ENCODE measurements at regions not wholly inside any gene's neighbourhood (a gene's known extent, or its start where the extent isn't known, plus 50 kb on each side); places are given as distances from the start of the nearest gene placed in this dataset.
A peak's percentile ranks its signal among the peaks of the same experiment; 100 is the strongest.

GRCh38 chrX:46398874-46399273 lies 146.3 kb downstream of the ZNF674 start:
- ATAC-seq (no peak), DNase-seq (ENCODE audit: low read depth in 1 of 2, low spot score in 1 of 2) (no peak), FAIRE-seq (no peak)
- CTCF ChIA-PET: interaction anchor here (2.6 kb wide), 1 partner anchor 9 kb away, joined by 20 read pairs; no protein-coding TSS in a partner anchor
- Histone ChIP-seq H3K27ac (no peak overlapping the region), H3K4me2 (no peak overlapping the region), H3K4me1 (no peaks in the 10 kb centered on the region), H3K9me3 (no peaks in the 10 kb centered on the region; the same call in 2 of the 3 replicates), H3K4me3 (no peak overlapping the region)
- POLR2A ChIA-PET: no interaction called here
- 100% methylated on average over 1 of the region's 1 CpG for WGBS (ENCODE audit: missing lambda C conversion rate)
- no peak for TF ChIP-seq BCL3 (IDR thresholded peaks at IDR 0.05)

DNA sequence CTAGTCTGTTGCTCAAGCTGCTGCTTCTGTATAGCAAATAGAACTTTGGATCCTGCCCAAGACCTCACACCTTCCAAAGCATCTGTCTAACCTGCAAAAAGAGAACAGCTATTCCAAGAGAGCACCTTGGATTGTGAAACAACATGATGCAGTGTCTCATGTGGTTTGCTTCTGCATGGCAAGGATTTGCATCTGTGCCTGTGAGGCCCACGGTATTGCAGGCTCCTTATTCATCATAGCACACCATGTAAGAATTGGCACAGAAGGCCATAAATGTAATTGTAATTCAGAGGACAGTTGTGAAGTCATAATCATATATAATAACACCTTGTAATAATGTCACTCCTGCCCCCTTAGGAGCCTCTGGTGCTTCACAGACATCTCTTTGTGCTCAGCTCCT lies 147.1 kb downstream of the ZNF674 start:
- DNase-seq (ENCODE audit: low read depth in 1 of 2, low spot score in 1 of 2) (no peak), FAIRE-seq (no peak), ATAC-seq (no peak)
- Histone ChIP-seq H3K4me1 (no peaks in the 10 kb centered on the region), H3K4me3 (no peak overlapping the region), H3K27ac (no peak overlapping the region), H3K4me2 (no peak overlapping the region), H3K9me3 (no peaks in the 10 kb centered on the region; the same call in 2 of the 3 replicates)
- TF ChIP-seq RAD21 (conservative IDR thresholded peaks at IDR 0.05 in 1 of 2, IDR thresholded peaks at IDR 0.05 in 1 of 2): no peak
- no peak for TF ChIP-seq KDM1A (IDR thresholded peaks at IDR 0.05; ENCODE audit: low read depth)
- TF ChIP-seq, protein P1, sequence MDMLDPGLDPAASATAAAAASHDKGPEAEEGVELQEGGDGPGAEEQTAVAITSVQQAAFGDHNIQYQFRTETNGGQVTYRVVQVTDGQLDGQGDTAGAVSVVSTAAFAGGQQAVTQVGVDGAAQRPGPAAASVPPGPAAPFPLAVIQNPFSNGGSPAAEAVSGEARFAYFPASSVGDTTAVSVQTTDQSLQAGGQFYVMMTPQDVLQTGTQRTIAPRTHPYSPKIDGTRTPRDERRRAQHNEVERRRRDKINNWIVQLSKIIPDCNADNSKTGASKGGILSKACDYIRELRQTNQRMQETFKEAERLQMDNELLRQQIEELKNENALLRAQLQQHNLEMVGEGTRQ (IDR thresholded peaks at IDR 0.05): no peak
- TF ChIP-seq EP300 (IDR thresholded peaks at IDR 0.05): no peak
- no peak for TF ChIP-seq FOSB (CRISPR knock-in tag; IDR thresholded peaks at IDR 0.05)
- TF ChIP-seq, protein P2, sequence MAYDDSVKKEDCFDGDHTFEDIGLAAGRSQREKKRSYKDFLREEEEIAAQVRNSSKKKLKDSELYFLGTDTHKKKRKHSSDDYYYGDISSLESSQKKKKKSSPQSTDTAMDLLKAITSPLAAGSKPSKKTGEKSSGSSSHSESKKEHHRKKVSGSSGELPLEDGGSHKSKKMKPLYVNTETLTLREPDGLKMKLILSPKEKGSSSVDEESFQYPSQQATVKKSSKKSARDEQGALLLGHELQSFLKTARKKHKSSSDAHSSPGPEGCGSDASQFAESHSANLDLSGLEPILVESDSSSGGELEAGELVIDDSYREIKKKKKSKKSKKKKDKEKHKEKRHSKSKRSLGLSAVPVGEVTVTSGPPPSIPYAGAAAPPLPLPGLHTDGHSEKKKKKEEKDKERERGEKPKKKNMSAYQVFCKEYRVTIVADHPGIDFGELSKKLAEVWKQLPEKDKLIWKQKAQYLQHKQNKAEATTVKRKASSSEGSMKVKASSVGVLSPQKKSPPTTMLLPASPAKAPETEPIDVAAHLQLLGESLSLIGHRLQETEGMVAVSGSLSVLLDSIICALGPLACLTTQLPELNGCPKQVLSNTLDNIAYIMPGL (CRISPR knock-in tag; IDR thresholded peaks at IDR 0.05; ENCODE audit: borderline replicate concordance): no peak
- no peak for TF ChIP-seq MYC (IDR thresholded peaks at IDR 0.05; ENCODE audit: borderline replicate concordance, low read length)
- TF ChIP-seq RNF2 (IDR thresholded peaks at IDR 0.05; ENCODE audit: borderline replicate concordance, low read depth): no peak
- no peak for TF ChIP-seq CHD4 (IDR thresholded peaks at IDR 0.05; ENCODE audit: borderline replicate concordance)
- TF ChIP-seq EHF (CRISPR knock-in tag; IDR thresholded peaks at IDR 0.05): no peak
- TF ChIP-seq RFX5 (IDR thresholded peaks at IDR 0.05): no peak
- TF ChIP-seq NPAS2 (CRISPR knock-in tag; IDR thresholded peaks at IDR 0.05; ENCODE audit: borderline replicate concordance): no peak
- TF ChIP-seq POLR2A (IDR thresholded peaks at IDR 0.05; ENCODE audit: low read length): no peak
- TF ChIP-seq SREBF2 (IDR thresholded peaks at IDR 0.05): no peak
- no peak for TF ChIP-seq NR3C1 (IDR thresholded peaks at IDR 0.05)
- TF ChIP-seq JUNB (IDR thresholded peaks at IDR 0.05): no peak
- no peak for TF ChIP-seq POLR2AphosphoS2 (conservative IDR thresholded peaks at IDR 0.05; ENCODE audit: low read length)
- TF ChIP-seq CHD2 (IDR thresholded peaks at IDR 0.05; ENCODE audit: low read length, partially characterized antibody): no peak
- no peak for TF ChIP-seq ZSCAN20 (CRISPR knock-in tag; IDR thresholded peaks at IDR 0.05)
- WGBS (ENCODE audit: missing lambda C conversion rate): 42% methylated on average over 1 of the region's 1 CpG
- ChIA-PET CTCF (interaction anchor here (0.6 to 2.6 kb wide), 2 partner anchors 9 to 10 kb away, joined by 4 to 20 read pairs; no protein-coding TSS in a partner anchor), POLR2A (no interaction called here)

GRCh38 chrX:46386511-46386910 lies 158.7 kb downstream of the ZNF674 start:
- H3K4me1 ChIP-seq: 0 out of 3 replicates have a peak, but pooled peaks cover 5% of the 10 kb centered on the region
- no peak for DNase-seq (ENCODE audit: low read depth in 1 of 2, low spot score in 1 of 2)
- TF ChIP-seq RNF2 (IDR thresholded peaks at IDR 0.05; ENCODE audit: borderline replicate concordance, low read depth) (no peak), CHD2 (IDR thresholded peaks at IDR 0.05; ENCODE audit: low read length, partially characterized antibody) (no peak), SREBF2 (IDR thresholded peaks at IDR 0.05) (no peak), E2F6 (IDR thresholded peaks at IDR 0.05; ENCODE audit: borderline replicate concordance, low read depth) (no peak), RAD21 (conservative IDR thresholded peaks at IDR 0.05 in 1 of 2, IDR thresholded peaks at IDR 0.05 in 1 of 2) (peak; percentile 32 to 50; a peak in 3 of 5 replicates), NPAS2 (CRISPR knock-in tag; IDR thresholded peaks at IDR 0.05; ENCODE audit: borderline replicate concordance) (no peak), ZSCAN20 (CRISPR knock-in tag; IDR thresholded peaks at IDR 0.05) (no peak), ZFP36 (IDR thresholded peaks at IDR 0.05; ENCODE audit: borderline replicate concordance, partially characterized antibody) (no peak), ZC3H11A (IDR thresholded peaks at IDR 0.05) (no peak), HDAC2 (IDR thresholded peaks at IDR 0.05) (no peak), MYC (IDR thresholded peaks at IDR 0.05; ENCODE audit: borderline replicate concordance, low read length) (no peak)
- TF ChIP-seq, protein P3, sequence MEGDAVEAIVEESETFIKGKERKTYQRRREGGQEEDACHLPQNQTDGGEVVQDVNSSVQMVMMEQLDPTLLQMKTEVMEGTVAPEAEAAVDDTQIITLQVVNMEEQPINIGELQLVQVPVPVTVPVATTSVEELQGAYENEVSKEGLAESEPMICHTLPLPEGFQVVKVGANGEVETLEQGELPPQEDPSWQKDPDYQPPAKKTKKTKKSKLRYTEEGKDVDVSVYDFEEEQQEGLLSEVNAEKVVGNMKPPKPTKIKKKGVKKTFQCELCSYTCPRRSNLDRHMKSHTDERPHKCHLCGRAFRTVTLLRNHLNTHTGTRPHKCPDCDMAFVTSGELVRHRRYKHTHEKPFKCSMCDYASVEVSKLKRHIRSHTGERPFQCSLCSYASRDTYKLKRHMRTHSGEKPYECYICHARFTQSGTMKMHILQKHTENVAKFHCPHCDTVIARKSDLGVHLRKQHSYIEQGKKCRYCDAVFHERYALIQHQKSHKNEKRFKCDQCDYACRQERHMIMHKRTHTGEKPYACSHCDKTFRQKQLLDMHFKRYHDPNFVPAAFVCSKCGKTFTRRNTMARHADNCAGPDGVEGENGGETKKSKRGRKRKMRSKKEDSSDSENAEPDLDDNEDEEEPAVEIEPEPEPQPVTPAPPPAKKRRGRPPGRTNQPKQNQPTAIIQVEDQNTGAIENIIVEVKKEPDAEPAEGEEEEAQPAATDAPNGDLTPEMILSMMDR (IDR thresholded peaks at IDR 0.05): peak; percentile 33; the same call in 2 of the 3 replicates
- TF ChIP-seq, protein P4, sequence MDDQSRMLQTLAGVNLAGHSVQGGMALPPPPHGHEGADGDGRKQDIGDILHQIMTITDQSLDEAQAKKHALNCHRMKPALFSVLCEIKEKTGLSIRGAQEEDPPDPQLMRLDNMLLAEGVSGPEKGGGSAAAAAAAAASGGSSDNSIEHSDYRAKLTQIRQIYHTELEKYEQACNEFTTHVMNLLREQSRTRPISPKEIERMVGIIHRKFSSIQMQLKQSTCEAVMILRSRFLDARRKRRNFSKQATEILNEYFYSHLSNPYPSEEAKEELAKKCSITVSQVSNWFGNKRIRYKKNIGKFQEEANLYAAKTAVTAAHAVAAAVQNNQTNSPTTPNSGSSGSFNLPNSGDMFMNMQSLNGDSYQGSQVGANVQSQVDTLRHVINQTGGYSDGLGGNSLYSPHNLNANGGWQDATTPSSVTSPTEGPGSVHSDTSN (IDR thresholded peaks at IDR 0.05): no peak

More at GRCh38 chrX:46386511-46386910, 158.7 kb downstream of the ZNF674 start:
- no peak overlapping the region for H3K4me3 ChIP-seq
- CTCF ChIA-PET: interaction anchor here (0.7 to 1.4 kb wide), 3 partner anchors 10 to 136 kb away, joined by 3 to 5 read pairs (median 3); no protein-coding TSS in a partner anchor
- POLR2A ChIA-PET: no interaction called here
- ATAC-seq (no peak), FAIRE-seq (no peak)
- H3K9me3 ChIP-seq: peaks cover 5% of the 10 kb centered on the region; the same call in 1 of the 3 replicates
- no peak overlapping the region for H3K4me2 ChIP-seq
- peak overlapping the region in 1 of 2 experiments; percentile 43; a peak in 1 of 6 replicates for H3K27ac ChIP-seq
